Frontal cortex (tissue), 3 donors: ENCODE measurements at regions not wholly inside any gene's neighbourhood (a gene's known extent, or its start where the extent isn't known, plus 50 kb on each side); places are given as distances from the start of the nearest gene placed in this dataset.

ENCODE experiments used
- DNase-seq, 2 donors: peaks; one replicate each; pipeline ENCODE4 v3.0.0; 2012; ENCODE audit warnings: low spot score in 2 of 2
- FAIRE-seq: peaks from 2 replicates; lab custom pipeline; 2012; peaks lifted over from hg19 to GRCh38; lab: Jason Lieb, UNC
- donor health status: control.
- donor health status: control.
- donor health status: control.

DNA sequence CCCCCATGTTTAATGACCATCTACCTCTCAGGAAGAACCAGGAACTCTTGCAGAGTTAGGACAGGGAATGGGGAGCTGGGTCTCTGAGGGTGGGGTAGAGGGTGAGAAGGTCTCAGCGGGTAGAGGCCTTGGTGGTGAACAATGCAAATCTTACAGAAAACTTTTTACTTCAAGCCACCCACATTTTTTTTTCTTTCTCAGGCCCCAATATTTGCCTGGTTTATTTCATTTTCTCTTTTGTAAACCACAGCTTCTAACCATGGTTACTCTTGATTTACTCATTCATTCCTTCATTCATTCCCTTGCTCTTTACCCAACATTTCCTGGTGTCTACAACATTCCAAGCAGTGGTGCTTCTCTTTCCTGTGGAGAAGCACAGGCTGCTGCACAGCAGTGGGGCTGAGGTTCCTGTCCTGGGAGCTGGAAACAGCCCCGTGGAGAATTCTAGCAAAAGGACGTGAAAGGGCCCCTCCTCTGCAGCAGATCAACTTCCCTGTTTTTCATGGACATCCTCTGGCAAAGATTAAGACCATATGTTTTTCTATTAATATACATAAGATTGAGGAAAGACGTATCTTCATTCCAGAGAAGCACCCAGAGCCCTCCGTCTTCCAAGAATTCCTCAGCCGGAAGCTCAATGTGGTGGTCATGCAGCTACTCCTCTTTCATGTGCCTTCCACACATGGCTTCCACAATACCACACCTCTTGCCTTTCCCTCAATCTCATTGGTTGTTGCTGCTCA lies 224.4 kb upstream of the SESN3 start:
- FAIRE-seq, result no peak
- no peak for DNase-seq

- no peak for FAIRE-seq
- DNase-seq, result peak; percentile 14 to 28
These were observed 222.7 kb upstream of the SESN3 start for GRCh38 chr11:95453616-95454171.

DNA sequence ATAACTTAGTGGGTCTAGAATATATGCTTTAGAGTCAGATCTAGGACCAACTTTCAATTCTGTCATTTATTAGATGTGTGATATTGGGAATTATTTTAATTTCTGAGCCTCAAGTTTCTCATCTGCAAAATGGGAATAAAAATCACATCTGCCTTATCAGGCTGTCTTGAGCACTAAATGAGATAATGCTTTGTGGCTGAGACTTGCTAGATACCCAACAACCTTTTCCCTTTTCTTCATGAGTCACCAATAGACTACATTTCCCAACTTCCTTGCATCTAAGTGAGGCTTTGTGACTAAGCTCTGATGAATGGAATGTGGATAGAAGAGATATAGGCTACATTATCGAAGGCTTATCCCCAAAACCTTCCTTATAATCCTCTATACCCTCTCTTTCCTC lies 220.7 kb upstream of the SESN3 start:
- no peak for FAIRE-seq

DNA sequence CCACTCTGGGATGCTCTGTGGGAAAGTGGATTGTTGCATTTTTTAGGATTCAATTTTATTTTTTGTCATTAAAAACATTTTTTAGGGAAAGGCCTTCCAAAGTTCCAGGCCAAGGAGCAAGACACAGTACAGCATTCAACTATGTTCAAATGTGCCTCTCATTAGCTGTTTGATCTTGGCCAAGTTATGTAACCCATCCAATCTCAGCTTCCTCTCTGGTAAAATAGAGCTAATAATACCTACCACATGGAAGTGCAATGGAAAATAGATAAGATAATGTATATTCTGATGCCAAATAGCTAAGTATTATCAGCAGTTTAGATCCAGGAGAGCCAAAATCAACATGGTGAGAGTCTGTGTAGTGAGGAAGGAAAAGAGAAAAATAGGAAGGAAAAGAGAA lies 220.3 kb upstream of the SESN3 start:
- FAIRE-seq, result no peak
- DNase-seq, result no peak

More for the DNA sequence above, 220.7 kb upstream of the SESN3 start:
- no peak for DNase-seq

DNA sequence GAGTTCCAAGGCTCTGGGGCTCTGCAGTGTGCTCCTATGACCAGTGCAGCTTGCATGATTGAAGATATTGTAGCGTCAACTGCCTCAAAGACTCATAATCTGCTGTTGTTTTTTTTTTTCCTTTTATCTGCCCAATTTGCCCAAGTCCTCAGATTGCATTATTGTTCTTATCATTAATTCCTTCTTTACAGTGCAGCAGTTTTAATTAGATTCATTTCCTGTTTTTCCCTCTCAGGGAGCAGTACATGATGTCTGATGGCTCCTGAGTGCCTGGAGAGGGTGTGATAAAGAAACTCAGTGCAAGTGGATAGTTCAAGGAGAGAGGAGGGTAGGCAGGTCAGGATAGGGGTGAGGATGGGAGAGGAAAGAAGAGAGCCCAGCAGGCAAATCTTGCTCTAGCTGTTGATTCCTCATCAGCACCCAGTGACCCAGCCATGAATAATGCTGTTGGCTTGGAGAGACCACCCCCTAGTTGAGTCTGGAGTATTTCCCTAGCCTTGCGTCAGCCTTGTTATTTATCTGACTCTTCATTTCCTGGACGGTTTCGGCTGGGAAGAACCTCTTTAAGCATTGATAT lies 219.6 kb upstream of the SESN3 start:
- no peak for FAIRE-seq
- DNase-seq, result no peak

- FAIRE-seq, result no peak
- DNase-seq, result no peak
These were observed 214.8 kb upstream of the SESN3 start for GRCh38 chr11:95445746-95446333.

- FAIRE-seq (no peak), DNase-seq (no peak)
These were observed 213.6 kb upstream of the SESN3 start for GRCh38 chr11:95444309-95445241.

DNA sequence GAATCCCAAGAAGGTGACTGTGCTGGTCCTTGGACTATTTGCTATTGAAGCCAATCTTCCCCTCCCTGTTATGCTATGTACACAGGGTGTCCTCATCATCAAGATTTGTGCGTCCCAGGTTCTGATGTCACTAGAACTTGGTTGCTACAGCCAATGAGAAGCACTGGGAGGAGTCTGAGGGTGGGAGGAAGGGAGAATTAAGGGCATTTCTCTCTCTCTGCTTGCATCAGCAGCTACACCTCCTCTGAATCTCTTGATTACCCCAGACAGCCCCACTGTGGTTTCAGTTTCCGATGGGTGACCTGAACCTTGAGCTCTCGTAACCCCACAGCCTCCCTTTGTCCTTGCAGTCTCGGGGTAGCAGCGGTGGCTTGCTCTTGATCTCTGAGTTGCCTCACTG lies 212.4 kb upstream of the SESN3 start:
- FAIRE-seq (no peak), DNase-seq (no peak)

GRCh38 chr11:95442531-95443050 lies 211.6 kb upstream of the SESN3 start:
- DNase-seq, result no peak
- FAIRE-seq, result no peak

DNA sequence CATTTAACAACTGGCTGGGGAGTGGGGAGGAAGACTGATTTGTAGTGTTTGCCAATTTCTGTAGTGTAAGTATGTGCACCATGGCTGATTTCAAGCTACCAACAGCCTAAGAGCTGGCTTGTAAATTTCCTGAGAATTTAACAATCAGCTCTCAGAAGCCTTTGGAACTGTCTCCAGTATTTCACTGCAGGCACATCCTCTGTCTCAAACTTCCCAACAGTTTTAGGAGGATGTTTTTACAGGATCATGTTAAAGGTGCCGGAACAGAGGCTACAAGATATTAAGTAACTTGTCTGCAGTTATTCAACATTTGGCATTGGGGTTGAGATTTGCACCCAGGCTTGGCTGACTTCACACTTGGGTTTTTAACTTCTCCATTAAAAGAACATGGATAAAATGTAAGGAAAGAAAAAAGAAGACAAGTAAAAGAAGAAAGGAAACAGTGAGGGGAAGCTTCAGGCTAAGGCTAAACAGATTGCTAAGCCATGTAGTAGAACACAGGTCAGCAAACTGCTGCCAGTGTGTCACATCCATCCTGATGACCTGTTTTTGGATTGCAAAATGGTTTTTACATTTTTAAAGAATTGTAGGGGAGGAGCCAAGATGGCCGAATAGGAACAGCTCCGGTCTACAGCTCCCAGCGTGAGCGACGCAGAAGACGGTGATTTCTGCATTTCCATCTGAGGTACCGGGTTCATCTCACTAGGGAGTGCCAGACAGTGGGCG lies 204.8 kb upstream of the SESN3 start:
- DNase-seq (no peak), FAIRE-seq (no peak)

- no peak for DNase-seq
- FAIRE-seq, result no peak
These were observed 204.2 kb upstream of the SESN3 start for GRCh38 chr11:95435192-95435591.

GRCh38 chr11:95434489-95435057 lies 203.6 kb upstream of the SESN3 start:
- FAIRE-seq, result no peak
- no peak for DNase-seq

DNA sequence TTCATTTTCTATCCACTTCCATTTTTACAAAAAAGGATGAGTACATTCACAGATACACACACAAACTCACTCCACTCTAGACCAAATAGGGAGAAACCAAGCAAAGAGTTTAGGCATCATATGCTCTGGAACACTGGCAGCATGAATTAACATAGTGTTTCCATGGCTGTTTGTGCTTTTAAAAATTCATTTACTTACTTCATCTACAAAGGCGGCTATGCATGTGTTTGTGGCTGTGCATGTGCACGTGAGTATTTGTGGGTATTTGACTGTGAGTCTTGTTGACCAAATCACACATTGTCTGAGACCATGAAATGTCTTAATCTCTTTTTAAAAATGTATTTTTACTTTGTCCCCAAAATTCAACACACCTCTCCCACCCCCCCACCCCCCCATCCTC lies 203.0 kb upstream of the SESN3 start:
- DNase-seq (no peak), FAIRE-seq (no peak)

- no peak for FAIRE-seq
- no peak for DNase-seq
These were observed 201.9 kb upstream of the SESN3 start for GRCh38 chr11:95432714-95433503.

- no peak for DNase-seq
- FAIRE-seq, result no peak
These were observed 198.4 kb upstream of the SESN3 start for GRCh38 chr11:95429376-95429907.

- FAIRE-seq, result no peak
- no peak for DNase-seq
These were observed 195.9 kb upstream of the SESN3 start for GRCh38 chr11:95426823-95427462.

- FAIRE-seq (no peak), DNase-seq (no peak)
These were observed 188.9 kb upstream of the SESN3 start for GRCh38 chr11:95419915-95420314.
